DOHH2 (cell line): ENCODE measurements at regions not wholly inside any gene's neighbourhood (a gene's known extent, or its start where the extent isn't known, plus 50 kb on each side); places are given as distances from the start of the nearest gene placed in this dataset.

ENCODE experiments used
- H3F3A ChIP-seq: fragments of 200-600 bp; sonication (generic), shearing (Covaris generic); 2 replicates; pipeline ENCODE4 v1.6.0; 2016; ENCODE audit warnings: antibody characterized with exemption, mild to moderate bottlenecking; ENCODE audit not compliant: control insufficient read depth, insufficient read depth
- H3K27ac ChIP-seq: fragments of 200-600 bp; sonication (generic); 2 replicates; pipeline ENCODE4 v1.5.1; 2014; ENCODE audit warnings: low read depth, mild to moderate bottlenecking, low read length, moderate library complexity
- H3K27me3 ChIP-seq: fragments of 200-600 bp; sonication (generic); 2 replicates; pipeline ENCODE4 v1.6.1; 2014; ENCODE audit warnings: mild to moderate bottlenecking, low read length, mixed read lengths; ENCODE audit not compliant: control insufficient read depth
- H3K36me3 ChIP-seq: fragments of 200-600 bp; sonication (generic); 2 replicates; pipeline ENCODE4 v1.6.1; 2014; ENCODE audit warnings: mild to moderate bottlenecking, low read length, moderate library complexity, mixed read lengths; ENCODE audit not compliant: control insufficient read depth
- H3K4me1 ChIP-seq: fragments of 200-600 bp; sonication (generic); 2 replicates; pipeline ENCODE4 v1.6.1; 2014; ENCODE audit warnings: mild to moderate bottlenecking, low read length, mixed read lengths; ENCODE audit not compliant: control insufficient read depth
- H3K4me2 ChIP-seq: fragments of 200-600 bp; sonication (generic); 2 replicates; pipeline ENCODE4 v1.6.0; 2014; ENCODE audit warnings: mild to moderate bottlenecking, low read length, moderate library complexity
- H3K4me3 ChIP-seq: fragments of 200-600 bp; sonication (generic); 2 replicates; pipeline ENCODE4 v1.5.1; 2014; ENCODE audit warnings: mild to moderate bottlenecking, low read length, mixed read lengths
- H3K79me2 ChIP-seq: fragments of 200-600 bp; sonication (generic); 2 replicates; pipeline ENCODE4 v1.6.1; 2014; ENCODE audit warnings: mild to moderate bottlenecking, low read length, mixed read lengths; ENCODE audit not compliant: control insufficient read depth
- H3K9me2 ChIP-seq: fragments of 200-600 bp; sonication (generic); replicated peaks from 2 replicates; pipeline ENCODE4 v1.6.1; 2014; ENCODE audit warnings: mild to moderate bottlenecking, low read length, mixed read lengths; ENCODE audit not compliant: control insufficient read depth
- H3K9me3 ChIP-seq: fragments of 200-600 bp; sonication (generic); 2 replicates; pipeline ENCODE4 v1.6.1; 2014; ENCODE audit warnings: antibody characterized with exemption, low read length, mixed read lengths; ENCODE audit not compliant: control insufficient read depth, insufficient read depth
- H4K20me1 ChIP-seq: fragments of 200-600 bp; sonication (generic); 2 replicates; pipeline ENCODE4 v1.6.0; 2014; ENCODE audit warnings: low read depth, mild to moderate bottlenecking, antibody characterized with exemption, low read length, moderate library complexity; ENCODE audit not compliant: control insufficient read depth, insufficient read depth
- CTCF ChIP-seq: fragments of 200-600 bp; sonication (generic); IDR thresholded peaks from one replicate; pipeline ENCODE4 v1.5.1; 2014; ENCODE audit warnings: antibody characterized with exemption, mild to moderate bottlenecking, low read depth, low read length; ENCODE audit not compliant: poor library complexity, severe bottlenecking
- EZH2phosphoT487 ChIP-seq: fragments of 200-600 bp; sonication (generic); IDR thresholded peaks from 2 replicates; pipeline ENCODE4 v1.6.1; 2017; ENCODE audit warnings: borderline replicate concordance, mild to moderate bottlenecking, antibody characterized with exemption, low read length, moderate library complexity, mixed read lengths

- Histone ChIP-seq H3K79me2 (no peaks in the 10 kb centered on the region), H3K4me3 (no peak overlapping the region), H3K4me1 (no peaks in the 10 kb centered on the region), H3K36me3 (no peaks in the 10 kb centered on the region), H3K9me3 (no peaks in the 10 kb centered on the region), H3K4me2 (no peak overlapping the region), H3K9me2 (no peaks in the 10 kb centered on the region), H4K20me1 (no peaks in the 10 kb centered on the region), H3K27me3 (no peaks in the 10 kb centered on the region), H3K27ac (no peak overlapping the region), H3F3A (no peaks in the 10 kb centered on the region)
- TF ChIP-seq CTCF (no peak), EZH2phosphoT487 (no peak)
These were observed 318.9 kb upstream of the GRAMD2B start for GRCh38 chr5:126104341-126104740.

GRCh38 chr5:126104951-126105350, 318.3 kb upstream of the GRAMD2B start:
- TF ChIP-seq EZH2phosphoT487, result no peak
- TF ChIP-seq CTCF, result no peak
- H3K9me3 ChIP-seq, result no peaks in the 10 kb centered on the region
- H3K27me3 ChIP-seq, result no peaks in the 10 kb centered on the region
- no peak overlapping the region for H3K27ac ChIP-seq
- H3K36me3 ChIP-seq, result no peaks in the 10 kb centered on the region
- H3K9me2 ChIP-seq, result no peaks in the 10 kb centered on the region
- H4K20me1 ChIP-seq, result no peaks in the 10 kb centered on the region
- no peak overlapping the region for H3K4me2 ChIP-seq
- no peak overlapping the region for H3K4me3 ChIP-seq
- H3K79me2 ChIP-seq, result no peaks in the 10 kb centered on the region
- H3K4me1 ChIP-seq, result no peaks in the 10 kb centered on the region
- no peaks in the 10 kb centered on the region for H3F3A ChIP-seq

DNA sequence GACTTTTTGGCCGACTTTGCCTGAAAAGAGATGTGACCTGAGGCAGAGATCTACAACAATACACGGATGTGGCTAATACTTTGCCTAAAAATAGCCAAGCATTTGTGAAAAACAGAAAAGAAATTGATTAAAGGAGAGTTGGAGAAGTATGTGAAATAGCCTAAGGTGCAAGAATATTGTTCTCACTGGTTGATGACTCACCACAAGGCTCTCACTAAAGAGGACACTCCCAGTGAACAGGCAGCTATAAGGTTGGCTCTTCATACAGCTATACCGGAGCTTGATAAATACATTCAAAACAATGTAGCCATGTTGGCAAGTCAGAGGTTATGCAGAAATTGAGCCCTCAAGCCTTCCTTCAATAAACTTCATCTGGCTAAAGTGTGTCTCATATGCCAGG, 317.2 kb upstream of the GRAMD2B start:
- Histone ChIP-seq H3K27ac (no peak overlapping the region), H3K4me3 (no peak overlapping the region), H3K27me3 (no peaks in the 10 kb centered on the region), H4K20me1 (no peaks in the 10 kb centered on the region), H3K9me3 (no peaks in the 10 kb centered on the region), H3K36me3 (no peaks in the 10 kb centered on the region), H3K9me2 (no peaks in the 10 kb centered on the region), H3K4me1 (no peaks in the 10 kb centered on the region), H3K79me2 (no peaks in the 10 kb centered on the region), H3K4me2 (no peak overlapping the region), H3F3A (no peaks in the 10 kb centered on the region)
- no peak for TF ChIP-seq EZH2phosphoT487
- TF ChIP-seq CTCF, result no peak

DNA sequence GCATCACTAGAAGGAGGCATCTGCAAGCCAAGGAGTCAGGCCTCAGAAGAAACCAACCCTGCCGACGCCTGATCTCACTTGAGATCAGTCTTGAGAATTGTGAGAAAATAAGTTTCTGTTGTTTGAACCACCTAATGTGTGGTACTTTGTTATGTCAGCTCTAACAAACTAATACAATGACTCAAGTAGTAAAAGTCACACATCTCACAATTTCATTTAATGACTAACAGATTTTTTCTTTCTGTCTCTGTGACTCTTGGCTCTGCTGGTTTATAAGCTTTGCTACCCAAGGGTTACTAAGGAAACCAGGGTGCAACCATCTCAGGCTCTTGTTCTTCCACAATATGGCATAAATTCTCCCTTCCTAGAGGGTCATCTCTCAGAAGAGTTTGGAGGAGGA, 315.8 kb upstream of the GRAMD2B start:
- H3K4me2 ChIP-seq, result no peak overlapping the region
- no peaks in the 10 kb centered on the region for H3K36me3 ChIP-seq
- no peak overlapping the region for H3K27ac ChIP-seq
- no peaks in the 10 kb centered on the region for H3K79me2 ChIP-seq
- no peaks in the 10 kb centered on the region for H3K27me3 ChIP-seq
- H3K4me1 ChIP-seq, result no peaks in the 10 kb centered on the region
- no peak for TF ChIP-seq CTCF
- TF ChIP-seq EZH2phosphoT487, result no peak
- no peaks in the 10 kb centered on the region for H4K20me1 ChIP-seq
- no peak overlapping the region for H3K4me3 ChIP-seq
- H3K9me2 ChIP-seq, result no peaks in the 10 kb centered on the region
- H3F3A ChIP-seq, result no peaks in the 10 kb centered on the region
- no peaks in the 10 kb centered on the region for H3K9me3 ChIP-seq
